H9 (cell line): ENCODE measurements at regions not wholly inside any gene's neighbourhood (a gene's known extent, or its start where the extent isn't known, plus 50 kb on each side); places are given as distances from the start of the nearest gene placed in this dataset.

Source experiments
- DNase-seq: peaks from one replicate; pipeline ENCODE4 v3.0.0-alpha.2; 2017
- H2AFZ ChIP-seq: one replicate; pipeline ENCODE4 v1.6.1; 2013; ENCODE audit warnings: mild to moderate bottlenecking, low read length, control low read depth, moderate library complexity
- H2AK5ac ChIP-seq: 2 replicates; pipeline ENCODE4 v1.6.1; 2013; ENCODE audit warnings: low read length, control low read depth, mixed read lengths; ENCODE audit not compliant: insufficient read length
- H2BK120ac ChIP-seq: one replicate; pipeline ENCODE4 v1.6.1; 2013; ENCODE audit warnings: low read depth, mild to moderate bottlenecking, low read length, control low read depth, inconsistent platforms; ENCODE audit not compliant: poor library complexity, severe bottlenecking
- H2BK12ac ChIP-seq: 2 replicates; pipeline ENCODE4 v1.6.1; 2013; ENCODE audit warnings: low read length, control low read depth, mixed read lengths, low read depth; ENCODE audit not compliant: insufficient read length
- H2BK15ac ChIP-seq: 2 replicates; pipeline ENCODE4 v1.6.1; 2013; ENCODE audit warnings: low read depth, low read length, control low read depth
- H2BK20ac ChIP-seq: one replicate; pipeline ENCODE4 v1.6.1; 2013; ENCODE audit warnings: low read depth, mild to moderate bottlenecking, low read length, control low read depth, inconsistent platforms; ENCODE audit not compliant: poor library complexity, severe bottlenecking
- H2BK5ac ChIP-seq: 2 replicates; pipeline ENCODE4 v1.6.1; 2013; ENCODE audit warnings: low read length, control low read depth, mixed read lengths; ENCODE audit not compliant: insufficient read length
- H3K14ac ChIP-seq: 2 replicates; pipeline ENCODE4 v1.6.1; 2013; ENCODE audit warnings: low read length, control low read depth; ENCODE audit not compliant: insufficient read depth
- H3K18ac ChIP-seq: 2 replicates; pipeline ENCODE4 v1.6.1; 2013; ENCODE audit warnings: low read depth, mild to moderate bottlenecking, mixed read lengths, low read length, control low read depth; ENCODE audit not compliant: insufficient read length
- H3K23ac ChIP-seq: 2 replicates; pipeline ENCODE4 v1.6.1; 2013; ENCODE audit warnings: low read length, control low read depth, mixed read lengths, low read depth; ENCODE audit not compliant: insufficient read length
- H3K23me2 ChIP-seq: 2 replicates; pipeline ENCODE4 v1.6.1; 2013; ENCODE audit warnings: low read depth, mild to moderate bottlenecking, mixed read lengths, low read length, control low read depth; ENCODE audit not compliant: insufficient read length, poor library complexity, severe bottlenecking
- H3K27ac ChIP-seq: 2 replicates; pipeline ENCODE4 v1.5.1; 2013; ENCODE audit warnings: low read length, control low read depth, mixed read lengths, low read depth; ENCODE audit not compliant: insufficient read length
- H3K27me3 ChIP-seq: 2 replicates; pipeline ENCODE4 v1.6.1; 2013; ENCODE audit warnings: low read length, control low read depth, inconsistent platforms; ENCODE audit not compliant: insufficient read depth
- H3K4ac ChIP-seq: 2 replicates; pipeline ENCODE4 v1.6.1; 2013; ENCODE audit warnings: low read depth, mild to moderate bottlenecking, control low read depth, inconsistent platforms, low read length, moderate library complexity
- H3K4me1 ChIP-seq: 2 replicates; pipeline ENCODE4 v1.6.1; 2013; ENCODE audit warnings: low read length, control low read depth, inconsistent platforms; ENCODE audit not compliant: insufficient read depth
- H3K4me2 ChIP-seq: 2 replicates; pipeline ENCODE4 v1.6.1; 2013; ENCODE audit warnings: low read length, control low read depth, mixed read lengths; ENCODE audit not compliant: insufficient read length, insufficient read depth
- H3K56ac ChIP-seq: 2 replicates; pipeline ENCODE4 v1.6.1; 2013; ENCODE audit warnings: low read depth, mild to moderate bottlenecking, mixed read lengths, low read length, control low read depth; ENCODE audit not compliant: insufficient read length
- H3K79me1 ChIP-seq: 2 replicates; pipeline ENCODE4 v1.6.1; 2013; ENCODE audit warnings: low read depth, mild to moderate bottlenecking, moderate library complexity, low read length, control low read depth, inconsistent platforms; ENCODE audit not compliant: insufficient read depth, poor library complexity, severe bottlenecking
- H3K79me2 ChIP-seq: 2 replicates; pipeline ENCODE4 v1.6.1; 2013; ENCODE audit warnings: low read length, control low read depth, inconsistent platforms; ENCODE audit not compliant: insufficient read depth
- H3K9ac ChIP-seq: 2 replicates; pipeline ENCODE4 v1.6.1; 2013; ENCODE audit warnings: low read length, control low read depth, mixed read lengths; ENCODE audit not compliant: insufficient read length; ENCODE audit errors: extremely low read depth
- H3K9me3 ChIP-seq: one replicate; pipeline ENCODE4 v1.6.1; 2013; ENCODE audit warnings: low read depth, low read length, inconsistent platforms; ENCODE audit not compliant: control insufficient read depth
- H3T11ph ChIP-seq: one replicate; pipeline ENCODE4 v1.6.1; 2013; ENCODE audit warnings: mild to moderate bottlenecking, low read length, control low read depth, inconsistent platforms
- H4K20me1 ChIP-seq: one replicate; pipeline ENCODE4 v1.6.1; 2013; ENCODE audit not compliant: control insufficient read depth, insufficient read length, insufficient read depth
- H4K5ac ChIP-seq: 2 replicates; pipeline ENCODE4 v1.6.1; 2013; ENCODE audit warnings: low read depth, mild to moderate bottlenecking, mixed read lengths, low read length, control low read depth; ENCODE audit not compliant: insufficient read length
- H4K8ac ChIP-seq: replicated peaks from 2 replicates; pipeline ENCODE4 v1.6.1; 2013; ENCODE audit warnings: low read length, control low read depth, mixed read lengths, low read depth; ENCODE audit not compliant: insufficient read length
- H4K91ac ChIP-seq: 2 replicates; pipeline ENCODE4 v1.6.1; 2013; ENCODE audit warnings: low read depth, mild to moderate bottlenecking, moderate library complexity, mixed read lengths, low read length, control low read depth; ENCODE audit not compliant: insufficient read length
- H3K27ac Mint-ChIP-seq, 3 experiments: 2 replicates in 2 of 3; 3 replicates in 1 of 3; pipeline ENCODE4 v1.8.0; 2020 to 2021; ENCODE audit warnings: mixed read lengths in 3 of 3, mild to moderate bottlenecking in 1 of 3, moderate library complexity in 1 of 3
- H3K27me3 Mint-ChIP-seq: 2 replicates; pipeline ENCODE4 v1.8.0; 2021; ENCODE audit warnings: low read depth, mild to moderate bottlenecking, moderate library complexity, mixed read lengths
- H3K36me3 Mint-ChIP-seq, 3 experiments: 2 replicates in 2 of 3; 3 replicates in 1 of 3; pipeline ENCODE4 v1.8.0; 2020 to 2021; ENCODE audit warnings: low read depth in 3 of 3, mixed read lengths in 3 of 3; ENCODE audit not compliant: insufficient read depth in 1 of 3
- H3K4me1 Mint-ChIP-seq, 2 experiments: 2 replicates each; pipeline ENCODE4 v1.8.0; 2020; ENCODE audit warnings: mixed read lengths in 2 of 2
- H3K4me3 Mint-ChIP-seq, 2 experiments: 2 replicates in 1 of 2; 3 replicates in 1 of 2; pipeline ENCODE4 v1.8.0; 2020 to 2021; ENCODE audit warnings: mild to moderate bottlenecking in 2 of 2, mixed read lengths in 2 of 2, moderate library complexity in 1 of 2
- H3K9me3 Mint-ChIP-seq, 2 experiments: 2 replicates in 1 of 2; 3 replicates in 1 of 2; pipeline ENCODE4 v1.8.0; 2020; ENCODE audit warnings: mild to moderate bottlenecking in 2 of 2, mixed read lengths in 2 of 2, moderate library complexity in 1 of 2
- TF ChIP-seq, protein P1 (sequence below): fragments of 200-600 bp; sonication (generic); conservative IDR thresholded peaks from 3 replicates; pipeline ENCODE4 v1.8.0; 2021; ENCODE audit warnings: antibody characterized with exemption, mild to moderate bottlenecking

DNA sequence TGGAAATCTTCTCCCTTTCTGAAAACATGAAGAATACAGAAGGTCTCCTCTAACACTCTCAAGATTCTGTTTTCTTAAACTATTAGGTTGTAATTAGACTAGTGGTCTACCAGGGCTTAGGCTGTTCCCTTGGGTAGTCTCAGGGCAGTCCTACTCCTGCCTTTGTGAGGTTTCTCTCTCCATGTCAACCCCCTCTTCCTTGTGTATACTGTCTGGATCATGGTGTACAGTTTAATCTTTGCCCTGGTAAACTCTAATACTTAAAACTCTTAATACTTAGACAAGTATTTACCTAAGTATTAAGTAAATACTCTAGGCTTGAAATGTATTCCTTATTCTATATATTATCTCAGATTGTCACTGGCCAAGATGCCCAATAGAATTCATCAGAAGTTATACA is 480.3 kb upstream of the TNP1 start:
- H2BK5ac ChIP-seq = no peak overlapping the region
- no peak overlapping the region for H2AK5ac ChIP-seq
- H3K27me3 ChIP-seq = no peaks in the 10 kb centered on the region; the same call in 1 of the 2 replicates
- Mint-ChIP-seq H3K9me3 (no peaks in the 10 kb centered on the region), H3K27ac (no peak overlapping the region; a peak in 1 of 7 replicates), H3K4me1 (peaks cover 4 to 7% of the 10 kb centered on the region in 2 experiments; a peak in 2 of 4 replicates), H3K36me3 (no peaks in the 10 kb centered on the region), H3K27me3 (peaks cover 11% of the 10 kb centered on the region), H3K4me3 (no peak overlapping the region)
- no peaks in the 10 kb centered on the region for H3K79me2 ChIP-seq
- no peak overlapping the region for H3K23ac ChIP-seq
- no peak overlapping the region for H3K4me2 ChIP-seq
- no peak overlapping the region for H2BK120ac ChIP-seq
- no peak overlapping the region for H2BK20ac ChIP-seq
- TF ChIP-seq, protein P1, sequence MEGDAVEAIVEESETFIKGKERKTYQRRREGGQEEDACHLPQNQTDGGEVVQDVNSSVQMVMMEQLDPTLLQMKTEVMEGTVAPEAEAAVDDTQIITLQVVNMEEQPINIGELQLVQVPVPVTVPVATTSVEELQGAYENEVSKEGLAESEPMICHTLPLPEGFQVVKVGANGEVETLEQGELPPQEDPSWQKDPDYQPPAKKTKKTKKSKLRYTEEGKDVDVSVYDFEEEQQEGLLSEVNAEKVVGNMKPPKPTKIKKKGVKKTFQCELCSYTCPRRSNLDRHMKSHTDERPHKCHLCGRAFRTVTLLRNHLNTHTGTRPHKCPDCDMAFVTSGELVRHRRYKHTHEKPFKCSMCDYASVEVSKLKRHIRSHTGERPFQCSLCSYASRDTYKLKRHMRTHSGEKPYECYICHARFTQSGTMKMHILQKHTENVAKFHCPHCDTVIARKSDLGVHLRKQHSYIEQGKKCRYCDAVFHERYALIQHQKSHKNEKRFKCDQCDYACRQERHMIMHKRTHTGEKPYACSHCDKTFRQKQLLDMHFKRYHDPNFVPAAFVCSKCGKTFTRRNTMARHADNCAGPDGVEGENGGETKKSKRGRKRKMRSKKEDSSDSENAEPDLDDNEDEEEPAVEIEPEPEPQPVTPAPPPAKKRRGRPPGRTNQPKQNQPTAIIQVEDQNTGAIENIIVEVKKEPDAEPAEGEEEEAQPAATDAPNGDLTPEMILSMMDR = no peak
- H3K4me1 ChIP-seq = no peaks in the 10 kb centered on the region
- H2BK12ac ChIP-seq = no peak overlapping the region
- no peaks in the 10 kb centered on the region for H4K20me1 ChIP-seq
- H4K8ac ChIP-seq = no peak overlapping the region
- H3K14ac ChIP-seq = no peak overlapping the region
- H4K5ac ChIP-seq = no peak overlapping the region
- no peaks in the 10 kb centered on the region for H3K79me1 ChIP-seq
- DNase-seq = no peak
- H4K91ac ChIP-seq = no peak overlapping the region
- H3K9me3 ChIP-seq = no peaks in the 10 kb centered on the region
- H3K4ac ChIP-seq = no peak overlapping the region
- H3K56ac ChIP-seq = no peak overlapping the region
- H3T11ph ChIP-seq = no peak overlapping the region
- H2AFZ ChIP-seq = no peak overlapping the region
- H2BK15ac ChIP-seq = no peak overlapping the region
- H3K18ac ChIP-seq = no peak overlapping the region
- H3K9ac ChIP-seq = no peak overlapping the region
- H3K27ac ChIP-seq = no peak overlapping the region
- H3K23me2 ChIP-seq = no peaks in the 10 kb centered on the region
